ENCODE measurements at regions not wholly inside any gene's neighbourhood (a gene's known extent, or its start where the extent isn't known, plus 50 kb on each side); places are given as distances from the start of the nearest gene placed in this dataset.

DNA sequence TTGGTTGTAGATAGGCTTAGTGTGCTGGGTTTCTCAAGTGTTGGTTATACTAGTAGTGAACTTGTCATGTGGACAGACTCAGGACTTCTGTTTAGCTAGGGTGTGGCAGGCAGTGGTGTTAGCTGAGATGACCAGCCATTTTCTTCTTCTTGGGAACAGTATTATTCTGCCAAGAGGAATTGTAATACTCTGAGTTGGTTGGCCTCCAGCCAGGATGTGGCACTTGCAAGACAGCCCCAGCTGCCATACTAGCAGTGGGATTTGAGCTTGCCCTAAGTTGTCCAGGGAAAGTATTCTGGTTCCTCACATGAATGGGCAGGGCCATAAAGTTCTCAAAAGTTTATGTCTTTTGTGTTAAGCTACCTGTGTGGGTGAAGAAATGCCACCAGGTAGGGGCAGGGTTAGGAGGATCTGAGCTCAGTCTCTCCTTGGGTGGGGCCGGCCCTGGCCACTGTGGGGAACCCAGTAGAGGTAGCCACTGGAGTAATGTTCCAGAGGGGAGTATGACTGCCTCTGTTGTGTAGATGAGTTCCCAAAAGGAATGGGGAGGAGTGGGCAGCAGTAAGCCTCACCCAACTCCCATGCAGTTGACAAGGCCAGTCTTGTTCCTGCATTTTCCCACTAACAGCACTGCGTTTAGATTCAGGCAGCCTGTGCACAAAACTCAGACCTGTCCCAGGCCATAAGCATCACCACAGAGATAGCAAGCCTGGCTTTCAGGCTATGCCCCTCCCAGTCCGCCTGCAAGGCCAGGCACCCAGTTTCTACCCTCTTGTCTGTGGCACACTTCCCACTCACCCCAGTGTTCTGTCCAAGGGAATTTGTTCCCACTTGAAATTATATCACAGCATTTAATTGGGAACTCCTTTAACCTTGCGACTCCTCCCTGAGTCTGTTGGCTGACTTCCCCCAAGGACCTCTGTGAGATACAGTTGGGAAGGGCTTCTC, 250.7 kb downstream of the ANXA1 start:
- DNase-seq (ENCODE audit: low spot score), result no peak
- in situ Hi-C loops (cut with MboI; ENCODE audit: low sequenced_read_pairs, unreplicated experiment), result no loop called here
- TF ChIP-seq, protein P1, sequence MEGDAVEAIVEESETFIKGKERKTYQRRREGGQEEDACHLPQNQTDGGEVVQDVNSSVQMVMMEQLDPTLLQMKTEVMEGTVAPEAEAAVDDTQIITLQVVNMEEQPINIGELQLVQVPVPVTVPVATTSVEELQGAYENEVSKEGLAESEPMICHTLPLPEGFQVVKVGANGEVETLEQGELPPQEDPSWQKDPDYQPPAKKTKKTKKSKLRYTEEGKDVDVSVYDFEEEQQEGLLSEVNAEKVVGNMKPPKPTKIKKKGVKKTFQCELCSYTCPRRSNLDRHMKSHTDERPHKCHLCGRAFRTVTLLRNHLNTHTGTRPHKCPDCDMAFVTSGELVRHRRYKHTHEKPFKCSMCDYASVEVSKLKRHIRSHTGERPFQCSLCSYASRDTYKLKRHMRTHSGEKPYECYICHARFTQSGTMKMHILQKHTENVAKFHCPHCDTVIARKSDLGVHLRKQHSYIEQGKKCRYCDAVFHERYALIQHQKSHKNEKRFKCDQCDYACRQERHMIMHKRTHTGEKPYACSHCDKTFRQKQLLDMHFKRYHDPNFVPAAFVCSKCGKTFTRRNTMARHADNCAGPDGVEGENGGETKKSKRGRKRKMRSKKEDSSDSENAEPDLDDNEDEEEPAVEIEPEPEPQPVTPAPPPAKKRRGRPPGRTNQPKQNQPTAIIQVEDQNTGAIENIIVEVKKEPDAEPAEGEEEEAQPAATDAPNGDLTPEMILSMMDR (IDR thresholded peaks at IDR 0.05; ENCODE audit: borderline replicate concordance, control extremely low read depth, extremely low read depth, insufficient read depth, missing control alignments), result no peak

DNA sequence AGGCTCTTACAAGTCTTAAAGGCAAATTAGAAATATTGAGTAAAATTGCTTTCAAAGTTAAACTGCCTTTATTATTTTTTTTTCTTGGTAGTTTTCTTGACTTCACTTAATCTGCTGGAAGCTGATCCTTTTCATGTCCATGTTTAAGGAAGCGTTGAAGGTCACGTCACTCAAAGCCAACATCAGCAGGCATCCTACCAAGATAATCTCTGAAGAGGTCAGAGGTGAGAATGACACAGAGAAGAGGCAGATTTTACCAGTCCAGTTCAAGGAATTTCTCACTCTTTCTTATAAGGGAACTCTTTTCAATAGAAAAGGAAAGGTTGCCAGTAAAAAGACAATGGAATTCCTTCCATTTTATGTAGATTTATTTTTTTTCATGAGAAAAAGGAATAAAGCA, 259.8 kb downstream of the ANXA1 start:
- DNase-seq (ENCODE audit: low spot score), result no peak
- in situ Hi-C loops (cut with MboI; ENCODE audit: low sequenced_read_pairs, unreplicated experiment), result no loop called here

DNA sequence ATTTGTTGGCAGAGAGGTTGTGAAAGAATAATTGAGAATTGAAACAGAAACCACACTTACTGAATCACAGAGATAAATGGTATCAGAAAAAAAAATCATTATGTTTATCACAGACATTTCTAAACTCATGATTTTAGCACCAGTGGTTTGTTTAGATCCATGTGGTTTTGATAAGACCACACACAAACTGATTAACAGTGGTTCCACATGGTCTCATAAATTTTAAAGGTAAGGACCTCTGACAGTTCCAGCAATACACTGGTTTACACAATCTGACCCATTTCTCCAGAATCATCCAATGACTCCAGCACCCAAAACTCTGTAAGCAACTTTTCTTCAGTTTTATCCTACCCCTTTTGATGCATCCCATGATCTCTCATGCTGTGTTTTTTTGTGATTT, 261.2 kb downstream of the ANXA1 start:
- TF ChIP-seq, protein P1 (IDR thresholded peaks at IDR 0.05; ENCODE audit: borderline replicate concordance, control extremely low read depth, extremely low read depth, insufficient read depth, missing control alignments), result no peak
- no peak for DNase-seq (ENCODE audit: low spot score)
- in situ Hi-C loops (cut with MboI; ENCODE audit: low sequenced_read_pairs, unreplicated experiment), result no loop called here

More for the DNA sequence above, 259.8 kb downstream of the ANXA1 start:
- TF ChIP-seq, protein P1 (IDR thresholded peaks at IDR 0.05; ENCODE audit: borderline replicate concordance, control extremely low read depth, extremely low read depth, insufficient read depth, missing control alignments), result no peak

DNA sequence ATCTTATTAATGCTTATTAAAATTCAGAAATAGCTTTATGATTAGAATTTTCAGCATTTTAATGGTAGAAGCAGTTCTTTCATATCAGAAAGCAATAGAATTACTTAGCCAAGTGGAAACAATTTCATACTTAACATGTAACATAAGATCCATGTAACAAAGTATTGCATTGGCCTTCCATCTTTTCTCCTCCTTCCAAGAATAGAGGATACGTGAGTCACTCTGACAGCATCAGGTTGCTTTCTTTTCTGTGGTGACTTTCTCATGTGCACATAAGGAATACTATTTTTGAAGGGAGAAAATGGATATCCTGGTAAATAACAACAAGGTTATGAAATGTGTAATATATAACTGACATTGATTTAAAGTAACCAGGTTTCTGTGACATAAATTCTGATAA, 272.2 kb downstream of the ANXA1 start:
- no peak for DNase-seq (ENCODE audit: low spot score)
- in situ Hi-C loops (cut with MboI; ENCODE audit: low sequenced_read_pairs, unreplicated experiment), result no loop called here
- TF ChIP-seq, protein P1 (IDR thresholded peaks at IDR 0.05; ENCODE audit: borderline replicate concordance, control extremely low read depth, extremely low read depth, insufficient read depth, missing control alignments), result no peak

DNA sequence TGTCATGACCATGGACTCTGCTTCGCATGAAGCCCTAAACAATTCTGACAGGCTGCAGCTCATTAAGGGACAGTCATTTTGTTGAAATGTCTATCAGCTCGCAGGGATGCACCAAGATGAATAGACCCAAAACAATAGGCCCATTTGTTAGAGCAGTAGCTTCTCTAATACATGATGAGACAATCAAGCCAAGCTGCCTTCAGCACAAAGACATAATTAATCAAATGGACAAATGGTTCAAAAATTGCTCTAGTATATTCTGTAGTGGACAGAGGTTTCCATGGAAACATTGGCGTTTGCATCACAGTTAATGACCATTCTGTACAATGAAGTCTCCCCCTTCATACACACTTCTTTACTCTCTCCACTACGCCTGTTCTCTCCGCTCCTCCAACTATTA, 274.6 kb downstream of the ANXA1 start:
- TF ChIP-seq, protein P1 (IDR thresholded peaks at IDR 0.05; ENCODE audit: borderline replicate concordance, control extremely low read depth, extremely low read depth, insufficient read depth, missing control alignments), result no peak
- in situ Hi-C loops (cut with MboI; ENCODE audit: low sequenced_read_pairs, unreplicated experiment), result no loop called here
- no peak for DNase-seq (ENCODE audit: low spot score)

DNA sequence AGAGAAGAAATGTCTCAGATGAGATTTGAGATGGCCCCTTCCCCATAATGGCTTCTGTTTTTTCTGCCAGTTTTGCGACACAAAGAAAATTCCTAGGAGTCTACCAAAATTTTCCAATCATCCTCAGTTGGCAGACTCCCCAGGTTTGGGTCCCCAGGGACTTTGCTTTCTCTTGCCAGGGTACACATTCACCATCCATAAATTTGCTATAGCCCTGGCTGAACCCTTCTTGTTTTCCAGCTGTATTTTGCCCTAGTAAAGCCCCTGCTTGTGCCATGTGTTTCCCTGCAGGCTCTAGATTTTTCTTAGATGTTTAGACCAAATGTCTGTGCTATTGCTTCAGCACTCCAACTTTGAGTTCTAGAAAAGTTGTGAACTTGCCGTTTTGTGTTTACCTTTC, 283.2 kb downstream of the ANXA1 start:
- TF ChIP-seq, protein P1 (IDR thresholded peaks at IDR 0.05; ENCODE audit: borderline replicate concordance, control extremely low read depth, extremely low read depth, insufficient read depth, missing control alignments), result no peak
- DNase-seq (ENCODE audit: low spot score), result no peak
- in situ Hi-C loops (cut with MboI; ENCODE audit: low sequenced_read_pairs, unreplicated experiment), result no loop called here
